ENCODE measurements at regions not wholly inside any gene's neighbourhood (a gene's known extent, or its start where the extent isn't known, plus 50 kb on each side); places are given as distances from the start of the nearest gene placed in this dataset.

GRCh38 chr7:32175099-32175498, 104.9 kb upstream of the PDE1C start:
- TF ChIP-seq EZH2 (IDR thresholded peaks at IDR 0.05; ENCODE audit: insufficient read depth, poor library complexity, severe bottlenecking) (no peak), EZH2phosphoT487 (IDR thresholded peaks at IDR 0.05; ENCODE audit: insufficient read depth, low read depth) (no peak)
